ENCODE measurements at regions not wholly inside any gene's neighbourhood (a gene's known extent, or its start where the extent isn't known, plus 50 kb on each side); places are given as distances from the start of the nearest gene placed in this dataset.

GRCh38 chr3:139751789-139752188 lies 74.0 kb upstream of the NMNAT3 start:
- Mint-ChIP-seq H3K4me3 (ENCODE audit: low read depth) (no peak overlapping the region), H3K27me3 (no peaks in the 10 kb centered on the region), H3K4me1 (ENCODE audit: low read depth) (no peaks in the 10 kb centered on the region), H3K9me3 (ENCODE audit: low read depth) (peaks cover 18% of the 10 kb centered on the region), H3K27ac (no peak overlapping the region), H3K36me3 (ENCODE audit: insufficient read depth) (no peaks in the 10 kb centered on the region)
- TF ChIP-seq CTCF (IDR thresholded peaks at IDR 0.05; ENCODE audit: unreplicated experiment) = no peak
- no peak for DNase-seq (ENCODE audit: low spot score, unreplicated experiment)

- Mint-ChIP-seq H3K9me3 (ENCODE audit: low read depth) (peaks cover 18% of the 10 kb centered on the region), H3K27ac (no peak overlapping the region), H3K27me3 (no peaks in the 10 kb centered on the region), H3K4me1 (ENCODE audit: low read depth) (no peaks in the 10 kb centered on the region), H3K4me3 (ENCODE audit: low read depth) (no peak overlapping the region), H3K36me3 (ENCODE audit: insufficient read depth) (no peaks in the 10 kb centered on the region)
- DNase-seq (ENCODE audit: low spot score, unreplicated experiment) = no peak
- TF ChIP-seq CTCF (IDR thresholded peaks at IDR 0.05; ENCODE audit: unreplicated experiment) = no peak
Measured at GRCh38 chr3:139746481-139746880, 68.7 kb upstream of the NMNAT3 start.

GRCh38 chr3:139745831-139746230 lies 68.1 kb upstream of the NMNAT3 start:
- TF ChIP-seq CTCF (IDR thresholded peaks at IDR 0.05; ENCODE audit: unreplicated experiment) = no peak
- Mint-ChIP-seq H3K4me1 (ENCODE audit: low read depth) (no peaks in the 10 kb centered on the region), H3K9me3 (ENCODE audit: low read depth) (peaks cover 15% of the 10 kb centered on the region), H3K36me3 (ENCODE audit: insufficient read depth) (no peaks in the 10 kb centered on the region), H3K27ac (no peak overlapping the region), H3K4me3 (ENCODE audit: low read depth) (no peak overlapping the region), H3K27me3 (no peaks in the 10 kb centered on the region)
- no peak for DNase-seq (ENCODE audit: low spot score, unreplicated experiment)

GRCh38 chr3:139738697-139739096 lies 60.9 kb upstream of the NMNAT3 start:
- peaks cover 7% of the 10 kb centered on the region for H3K27me3 Mint-ChIP-seq
- TF ChIP-seq CTCF (IDR thresholded peaks at IDR 0.05; ENCODE audit: unreplicated experiment) = no peak
- H3K4me1 Mint-ChIP-seq (ENCODE audit: low read depth) = no peaks in the 10 kb centered on the region
- no peak overlapping the region for H3K4me3 Mint-ChIP-seq (ENCODE audit: low read depth)
- no peak for DNase-seq (ENCODE audit: low spot score, unreplicated experiment)
- no peak overlapping the region for H3K27ac Mint-ChIP-seq
- H3K9me3 Mint-ChIP-seq (ENCODE audit: low read depth) = no peaks in the 10 kb centered on the region
- no peaks in the 10 kb centered on the region for H3K36me3 Mint-ChIP-seq (ENCODE audit: insufficient read depth)

GRCh38 chr3:139737682-139738361 lies 60.0 kb upstream of the NMNAT3 start:
- H3K4me3 Mint-ChIP-seq (ENCODE audit: low read depth) = no peak overlapping the region
- no peaks in the 10 kb centered on the region for H3K36me3 Mint-ChIP-seq (ENCODE audit: insufficient read depth)
- peaks cover 12% of the 10 kb centered on the region for H3K27me3 Mint-ChIP-seq
- no peaks in the 10 kb centered on the region for H3K4me1 Mint-ChIP-seq (ENCODE audit: low read depth)
- no peak for DNase-seq (ENCODE audit: low spot score, unreplicated experiment)
- no peaks in the 10 kb centered on the region for H3K9me3 Mint-ChIP-seq (ENCODE audit: low read depth)
- no peak overlapping the region for H3K27ac Mint-ChIP-seq
- no peak for TF ChIP-seq CTCF (IDR thresholded peaks at IDR 0.05; ENCODE audit: unreplicated experiment)
